Hepatocyte (in vitro differentiated cells): ENCODE measurements at regions not wholly inside any gene's neighbourhood (a gene's known extent, or its start where the extent isn't known, plus 50 kb on each side); places are given as distances from the start of the nearest gene placed in this dataset.

Source experiments
- DNase-seq: peaks from one replicate; pipeline ENCODE4 v3.0.0-alpha.2; 2016; ENCODE audit warnings: low spot score
- H2AFZ ChIP-seq: fragments of 200-600 bp; sonication (generic); 2 replicates; pipeline ENCODE4 v1.6.0; 2016; ENCODE audit warnings: antibody characterized with exemption, mild to moderate bottlenecking
- H3K27ac ChIP-seq: fragments of 200-600 bp; sonication (generic); 2 replicates; pipeline ENCODE4 v1.5.1; 2016; ENCODE audit warnings: mild to moderate bottlenecking
- H3K27me3 ChIP-seq: fragments of 200-600 bp; sonication (generic); 2 replicates; pipeline ENCODE4 v1.6.1; 2016
- H3K36me3 ChIP-seq: fragments of 200-600 bp; sonication (generic); replicated peaks from 2 replicates; pipeline ENCODE4 v1.5.1; 2016; ENCODE audit warnings: low read depth; ENCODE audit not compliant: insufficient read depth
- H3K4me1 ChIP-seq: fragments of 200-600 bp; sonication (generic); 2 replicates; pipeline ENCODE4 v1.5.1; 2016; ENCODE audit warnings: mild to moderate bottlenecking, moderate library complexity; ENCODE audit not compliant: insufficient read depth
- H3K4me2 ChIP-seq: fragments of 200-600 bp; sonication (generic); 2 replicates; pipeline ENCODE4 v1.6.0; 2016
- H3K4me3 ChIP-seq: fragments of 200-600 bp; sonication (generic); 2 replicates; pipeline ENCODE4 v1.5.1; 2016; ENCODE audit warnings: mild to moderate bottlenecking
- H3K79me2 ChIP-seq: fragments of 200-600 bp; sonication (generic); 2 replicates; pipeline ENCODE4 v1.6.0; 2017; ENCODE audit warnings: mild to moderate bottlenecking
- H3K9me2 ChIP-seq: fragments of 200-600 bp; sonication (generic); replicated peaks from 2 replicates; pipeline ENCODE4 v1.6.0; 2017; ENCODE audit warnings: mild to moderate bottlenecking; ENCODE audit not compliant: insufficient read depth
- H3K9me3 ChIP-seq: fragments of 200-600 bp; sonication (generic); 2 replicates; pipeline ENCODE4 v1.5.1; 2016; ENCODE audit warnings: low read depth, mild to moderate bottlenecking
- H4K20me1 ChIP-seq: fragments of 200-600 bp; sonication (generic); 2 replicates; pipeline ENCODE4 v1.6.0; 2016; ENCODE audit warnings: mild to moderate bottlenecking; ENCODE audit not compliant: insufficient read depth, poor library complexity, severe bottlenecking
- EZH2 ChIP-seq: fragments of 200-600 bp; sonication (generic); IDR thresholded peaks from 2 replicates; pipeline ENCODE4 v1.6.1; 2016; ENCODE audit warnings: antibody characterized with exemption, mild to moderate bottlenecking, borderline replicate concordance
- EZH2phosphoT487 ChIP-seq: fragments of 200-600 bp; sonication (generic); IDR thresholded peaks from one replicate; pipeline ENCODE4 v1.6.1; 2018; ENCODE audit warnings: antibody characterized with exemption, mild to moderate bottlenecking, low read depth, moderate library complexity; ENCODE audit not compliant: unreplicated experiment, severe bottlenecking
- WGBS: methylation state at CpG from one replicate; pipeline ENCODE4 v1.1.6; 2016; ENCODE audit warnings: low lambda C conversion rate; ENCODE audit errors: missing lambda C conversion rate; 5-methylcytosine and 5-hydroxymethylcytosine counted together
- TF ChIP-seq, protein P1 (sequence below): fragments of 200-600 bp; sonication (generic); IDR thresholded peaks from 2 replicates; pipeline ENCODE4 v1.5.1; 2016; ENCODE audit warnings: antibody characterized with exemption, mild to moderate bottlenecking; ENCODE audit not compliant: poor library complexity

DNA sequence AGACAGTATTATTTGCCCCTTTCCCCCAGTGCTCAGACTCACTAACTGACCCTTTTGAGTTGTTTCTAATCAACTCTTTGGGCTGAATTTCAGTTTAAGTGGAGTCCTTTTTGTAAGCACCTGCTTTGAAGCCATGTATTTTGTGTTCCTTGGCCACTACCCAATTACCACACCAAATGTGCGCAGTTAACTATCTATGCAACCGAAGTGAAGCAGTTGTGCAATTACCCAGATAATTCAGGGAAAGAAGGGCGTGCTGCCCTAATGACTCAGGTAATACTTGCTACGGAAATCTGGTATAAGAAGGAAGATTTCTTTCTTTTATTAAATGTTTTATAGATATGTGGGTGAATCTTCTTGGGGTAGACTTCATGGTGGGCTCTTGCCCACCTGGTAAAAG, 371.9 kb upstream of the TBL1XR1 start:
- no peaks in the 10 kb centered on the region for H4K20me1 ChIP-seq
- no peak for TF ChIP-seq EZH2phosphoT487
- H3K4me3 ChIP-seq = no peak overlapping the region
- H3K4me2 ChIP-seq = no peak overlapping the region
- WGBS = 91% methylated on average over 4 of the region's 4 CpGs
- no peak for DNase-seq
- H3K27me3 ChIP-seq = no peaks in the 10 kb centered on the region
- no peaks in the 10 kb centered on the region for H3K9me3 ChIP-seq
- H3K79me2 ChIP-seq = no peaks in the 10 kb centered on the region
- no peak overlapping the region for H3K27ac ChIP-seq
- H3K4me1 ChIP-seq = no peaks in the 10 kb centered on the region
- no peak overlapping the region for H2AFZ ChIP-seq
- no peaks in the 10 kb centered on the region for H3K9me2 ChIP-seq
- H3K36me3 ChIP-seq = no peaks in the 10 kb centered on the region

DNA sequence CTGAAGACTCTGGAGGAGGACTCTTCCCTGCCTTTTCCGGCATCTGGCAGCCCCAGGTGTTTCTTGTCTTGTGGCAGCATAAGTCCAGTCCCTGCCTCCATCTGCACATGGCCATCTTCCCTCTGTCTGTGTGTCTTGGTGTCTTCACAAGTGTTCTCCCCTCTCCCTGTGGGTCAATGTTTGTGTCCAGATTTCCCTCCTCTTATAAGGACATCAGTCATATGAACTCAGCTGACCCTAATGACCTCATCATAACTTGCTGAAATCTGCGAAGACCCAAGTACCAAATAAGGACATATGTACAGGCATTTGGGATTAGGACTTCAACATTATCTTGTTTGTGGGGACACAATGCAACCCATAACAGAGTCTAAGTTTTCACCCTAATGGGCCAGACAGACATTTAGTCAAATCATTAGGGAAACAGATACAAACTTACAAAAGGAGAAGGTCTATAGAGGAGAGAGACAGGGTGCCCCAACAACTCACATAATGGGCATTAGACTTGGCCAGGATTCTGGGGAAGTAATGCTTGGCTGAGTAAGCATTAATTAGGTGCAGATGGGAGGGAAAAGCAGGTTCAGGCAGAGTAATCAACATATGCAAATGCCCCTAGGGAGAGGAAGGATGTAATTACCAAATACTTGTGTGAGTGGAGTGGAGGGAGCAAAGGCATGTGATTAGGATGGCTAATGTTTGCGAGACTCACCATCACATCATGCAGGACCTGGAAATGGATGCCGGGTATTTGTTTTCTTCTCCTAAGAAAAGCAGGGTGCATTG, 372.8 kb upstream of the TBL1XR1 start:
- no peak overlapping the region for H3K4me3 ChIP-seq
- no peaks in the 10 kb centered on the region for H3K9me2 ChIP-seq
- H3K27ac ChIP-seq = no peak overlapping the region
- no peaks in the 10 kb centered on the region for H3K9me3 ChIP-seq
- H3K27me3 ChIP-seq = no peaks in the 10 kb centered on the region
- H3K79me2 ChIP-seq = no peaks in the 10 kb centered on the region
- no peak for DNase-seq
- no peak for TF ChIP-seq EZH2phosphoT487
- TF ChIP-seq, protein P1, sequence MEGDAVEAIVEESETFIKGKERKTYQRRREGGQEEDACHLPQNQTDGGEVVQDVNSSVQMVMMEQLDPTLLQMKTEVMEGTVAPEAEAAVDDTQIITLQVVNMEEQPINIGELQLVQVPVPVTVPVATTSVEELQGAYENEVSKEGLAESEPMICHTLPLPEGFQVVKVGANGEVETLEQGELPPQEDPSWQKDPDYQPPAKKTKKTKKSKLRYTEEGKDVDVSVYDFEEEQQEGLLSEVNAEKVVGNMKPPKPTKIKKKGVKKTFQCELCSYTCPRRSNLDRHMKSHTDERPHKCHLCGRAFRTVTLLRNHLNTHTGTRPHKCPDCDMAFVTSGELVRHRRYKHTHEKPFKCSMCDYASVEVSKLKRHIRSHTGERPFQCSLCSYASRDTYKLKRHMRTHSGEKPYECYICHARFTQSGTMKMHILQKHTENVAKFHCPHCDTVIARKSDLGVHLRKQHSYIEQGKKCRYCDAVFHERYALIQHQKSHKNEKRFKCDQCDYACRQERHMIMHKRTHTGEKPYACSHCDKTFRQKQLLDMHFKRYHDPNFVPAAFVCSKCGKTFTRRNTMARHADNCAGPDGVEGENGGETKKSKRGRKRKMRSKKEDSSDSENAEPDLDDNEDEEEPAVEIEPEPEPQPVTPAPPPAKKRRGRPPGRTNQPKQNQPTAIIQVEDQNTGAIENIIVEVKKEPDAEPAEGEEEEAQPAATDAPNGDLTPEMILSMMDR = no peak
- no peak for TF ChIP-seq EZH2
- H2AFZ ChIP-seq = no peak overlapping the region
- no peaks in the 10 kb centered on the region for H3K4me1 ChIP-seq
- no peaks in the 10 kb centered on the region for H3K36me3 ChIP-seq
- WGBS = 63% methylated on average over 4 of the region's 4 CpGs
- no peak overlapping the region for H3K4me2 ChIP-seq
- no peaks in the 10 kb centered on the region for H4K20me1 ChIP-seq

DNA sequence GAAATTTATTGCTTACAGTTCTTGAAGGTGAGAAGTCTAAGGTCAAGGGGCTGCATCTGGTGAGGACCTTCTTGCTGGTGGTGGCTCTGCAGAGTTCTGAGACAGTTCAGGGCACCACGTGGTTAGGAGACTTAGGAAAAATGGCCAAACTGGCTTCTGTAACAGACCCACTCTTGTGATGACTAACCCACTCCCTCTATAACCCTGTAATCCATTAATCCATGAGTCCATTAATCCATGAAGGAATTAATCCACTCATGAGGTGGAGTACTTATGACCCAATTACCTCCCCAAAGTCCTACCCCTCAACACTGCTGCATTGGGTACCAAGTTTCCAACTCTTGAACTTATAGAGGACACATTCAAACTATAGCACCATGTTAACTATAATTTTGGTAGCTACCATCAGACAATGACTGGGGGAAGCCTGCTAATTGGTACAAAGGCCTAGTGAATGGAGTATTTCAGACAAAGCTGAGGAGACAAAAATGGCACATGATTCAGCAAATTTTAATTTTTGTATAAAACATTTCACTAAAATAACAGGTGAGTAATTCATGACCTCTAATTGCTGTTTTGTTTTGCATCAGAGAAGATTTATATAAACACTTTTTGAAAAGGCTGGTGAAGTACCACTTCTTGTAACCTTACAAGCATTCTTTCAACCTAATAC, 374.1 kb upstream of the TBL1XR1 start:
- no peaks in the 10 kb centered on the region for H3K9me3 ChIP-seq
- H3K27ac ChIP-seq = no peak overlapping the region
- H3K4me3 ChIP-seq = no peak overlapping the region
- H3K4me1 ChIP-seq = no peaks in the 10 kb centered on the region
- H2AFZ ChIP-seq = no peak overlapping the region
- no peaks in the 10 kb centered on the region for H3K36me3 ChIP-seq
- no peak overlapping the region for H3K4me2 ChIP-seq
- 90% methylated on average over 1 of the region's 1 CpG for WGBS
- no peaks in the 10 kb centered on the region for H3K9me2 ChIP-seq
- H4K20me1 ChIP-seq = no peaks in the 10 kb centered on the region
- no peaks in the 10 kb centered on the region for H3K27me3 ChIP-seq
- no peak for DNase-seq
- no peaks in the 10 kb centered on the region for H3K79me2 ChIP-seq
- TF ChIP-seq EZH2phosphoT487 = no peak
- no peak for TF ChIP-seq EZH2
- TF ChIP-seq, protein P1 = no peak

DNA sequence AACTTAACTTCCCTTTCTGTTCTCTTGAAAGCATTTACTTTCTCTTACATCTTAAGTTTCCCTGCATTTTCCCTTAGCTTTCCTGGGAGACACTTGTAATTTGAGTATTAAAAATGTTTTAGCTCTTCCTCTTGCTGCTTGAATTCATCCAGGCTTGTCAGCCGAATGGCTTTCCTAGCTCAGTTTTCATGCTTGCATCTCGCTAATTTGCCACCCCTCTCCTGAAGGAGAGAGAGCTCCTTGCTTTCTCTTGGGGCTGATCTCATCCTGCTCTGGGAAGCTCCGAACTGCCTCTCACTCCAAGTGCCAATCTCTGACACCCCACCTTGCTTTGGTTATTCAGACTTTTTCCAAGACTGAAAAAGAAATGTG, 374.6 kb upstream of the TBL1XR1 start:
- DNase-seq = no peak
- H3K9me3 ChIP-seq = no peaks in the 10 kb centered on the region
- H3K79me2 ChIP-seq = no peaks in the 10 kb centered on the region
- TF ChIP-seq EZH2phosphoT487 (no peak), EZH2 (no peak)
- TF ChIP-seq, protein P1 = no peak
- WGBS = 68% methylated on average over 3 of the region's 3 CpGs
- no peak overlapping the region for H3K27ac ChIP-seq
- H3K4me1 ChIP-seq = no peaks in the 10 kb centered on the region
- H3K9me2 ChIP-seq = no peaks in the 10 kb centered on the region
- H3K27me3 ChIP-seq = no peaks in the 10 kb centered on the region
- H4K20me1 ChIP-seq = no peaks in the 10 kb centered on the region
- no peaks in the 10 kb centered on the region for H3K36me3 ChIP-seq
- no peak overlapping the region for H3K4me3 ChIP-seq
- H3K4me2 ChIP-seq = no peak overlapping the region
- H2AFZ ChIP-seq = no peak overlapping the region
